GM12892 (cell line): ENCODE measurements at regions not wholly inside any gene's neighbourhood (a gene's known extent, or its start where the extent isn't known, plus 50 kb on each side); places are given as distances from the start of the nearest gene placed in this dataset.

Experiments
- DNase-seq: peaks from one replicate; pipeline ENCODE4 v3.0.0; 2011; ENCODE audit not compliant: insufficient read length
- FAIRE-seq: peaks from 2 replicates; lab custom pipeline; 2011; peaks lifted over from hg19 to GRCh38; lab: Jason Lieb, UNC
- POLR2A ChIP-seq: IDR thresholded peaks from 2 replicates; pipeline ENCODE4 v1.6.1; 2011; ENCODE audit warnings: low read depth, low read length, control low read depth
- POLR2AphosphoS5 ChIP-seq: IDR thresholded peaks from 2 replicates; pipeline ENCODE4 v1.6.1; 2011; ENCODE audit warnings: low read depth, low read length, control low read depth
- TAF1 ChIP-seq: IDR thresholded peaks from 2 replicates; pipeline ENCODE4 v1.6.1; 2011; ENCODE audit warnings: low read depth, mild to moderate bottlenecking, control low read depth, low read length, borderline replicate concordance

GRCh38 chr3:6248528-6248927, 612.4 kb upstream of the GRM7 start:
- DNase-seq (no peak), FAIRE-seq (no peak)
- TF ChIP-seq POLR2A (no peak), TAF1 (no peak), POLR2AphosphoS5 (no peak)

DNA sequence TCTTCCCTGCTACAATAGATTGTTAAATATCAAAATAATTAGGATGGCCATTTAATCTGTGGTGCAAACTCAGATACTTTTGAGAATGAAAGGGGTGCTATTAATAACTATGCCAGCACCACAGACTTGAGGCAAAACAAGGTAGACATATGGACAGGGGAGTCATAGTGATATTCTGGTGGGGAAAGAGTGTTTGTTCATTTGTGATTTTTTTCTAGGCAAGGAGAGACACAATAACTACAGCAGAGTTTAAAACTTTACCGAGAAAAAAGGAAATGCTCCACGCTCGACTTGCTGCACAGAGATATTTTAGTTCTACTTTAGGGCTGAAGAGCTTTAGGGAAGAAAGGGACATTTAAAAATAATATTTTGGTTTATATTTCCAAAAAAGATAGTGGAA, 611.2 kb upstream of the GRM7 start:
- peak; percentile 42 for FAIRE-seq
- TF ChIP-seq POLR2A (no peak), POLR2AphosphoS5 (no peak), TAF1 (no peak)
- DNase-seq = no peak

- peak; percentile 12 for DNase-seq
- TF ChIP-seq POLR2AphosphoS5 = no peak
- no peak for TF ChIP-seq TAF1
- no peak for TF ChIP-seq POLR2A
- peak; percentile 88 for FAIRE-seq
These were observed 610.7 kb upstream of the GRM7 start for GRCh38 chr3:6250167-6250566.

DNA sequence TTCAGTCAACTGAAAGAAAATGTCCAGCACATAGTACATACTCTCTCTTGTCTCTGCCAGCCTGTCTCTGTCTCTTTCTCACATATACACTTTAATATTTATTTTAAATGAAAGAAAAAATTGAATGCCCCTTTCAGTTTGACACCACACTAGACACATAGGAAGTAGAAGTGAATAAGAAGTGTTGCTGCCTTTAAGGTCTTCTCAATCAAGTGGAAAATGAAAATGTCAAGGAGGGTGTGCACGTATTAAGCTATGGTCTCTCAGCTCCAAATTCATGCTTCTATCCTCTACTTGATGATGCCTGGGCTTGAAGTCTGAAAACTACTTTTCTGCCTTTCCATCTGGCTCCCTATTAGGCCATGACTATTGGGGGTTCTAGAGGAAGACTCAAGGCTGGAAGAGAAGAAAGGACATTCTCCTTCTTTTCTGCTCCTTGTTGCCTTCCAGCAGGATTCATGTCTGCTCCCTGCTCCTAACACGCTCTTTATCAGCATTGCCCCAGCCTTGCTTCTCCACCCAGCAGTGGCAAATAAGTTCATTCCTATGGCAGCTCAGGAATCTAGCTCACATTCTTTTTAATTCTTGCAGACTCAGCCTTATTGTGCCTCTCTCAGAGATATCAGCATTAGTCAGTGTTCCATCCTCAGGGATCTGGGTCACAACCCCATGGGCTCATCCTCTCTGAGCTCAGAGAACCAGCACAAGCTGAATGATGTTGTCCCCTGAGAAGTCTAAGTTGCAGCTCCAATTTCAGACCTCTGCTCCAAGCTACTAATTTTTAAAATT, 609.1 kb upstream of the GRM7 start:
- TF ChIP-seq POLR2A = no peak
- no peak for TF ChIP-seq POLR2AphosphoS5
- TF ChIP-seq TAF1 = no peak
- FAIRE-seq = no peak
- DNase-seq = no peak

DNA sequence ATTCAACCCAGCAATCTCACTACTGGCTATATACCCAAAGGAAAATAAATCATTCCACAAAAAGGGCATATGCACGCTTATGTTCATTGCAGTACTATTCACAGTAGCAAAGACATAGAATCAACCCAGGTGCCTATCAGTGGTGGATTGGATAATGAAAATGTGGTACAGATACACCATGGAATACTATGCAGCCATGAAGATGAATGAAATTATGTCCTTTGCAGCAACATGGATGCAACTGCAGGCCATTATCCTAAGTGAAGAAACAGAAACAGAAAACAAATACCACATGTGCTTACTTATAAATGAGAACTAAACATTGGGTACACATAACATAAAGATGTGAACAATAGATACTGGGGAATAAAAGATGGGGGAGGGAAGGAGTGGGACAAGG, 606.4 kb upstream of the GRM7 start:
- no peak for TF ChIP-seq TAF1
- TF ChIP-seq POLR2AphosphoS5 = no peak
- no peak for TF ChIP-seq POLR2A
- FAIRE-seq = no peak
- no peak for DNase-seq

DNA sequence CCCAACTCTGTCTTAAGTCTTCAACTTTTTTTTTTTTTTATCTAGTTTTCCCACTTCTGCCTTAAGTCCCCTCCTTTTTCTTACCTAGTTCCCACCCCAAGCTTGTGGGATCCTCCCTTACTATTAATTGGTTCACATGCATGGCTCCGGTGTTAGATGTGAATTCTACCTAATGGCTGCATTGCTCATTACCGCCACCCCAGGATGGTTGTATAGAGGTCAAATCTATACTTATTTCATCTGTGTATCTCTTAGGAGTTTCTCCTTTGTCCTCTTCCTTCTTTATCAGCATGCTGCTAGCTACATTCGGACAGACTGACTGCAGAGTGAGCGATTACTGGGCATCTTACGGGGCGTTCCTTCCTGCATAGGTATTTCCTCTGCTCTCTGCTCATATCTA, 605.7 kb upstream of the GRM7 start:
- TF ChIP-seq POLR2A = no peak
- no peak for TF ChIP-seq POLR2AphosphoS5
- TF ChIP-seq TAF1 = no peak
- FAIRE-seq (no peak), DNase-seq (no peak)

GRCh38 chr3:6260551-6261191, 600.2 kb upstream of the GRM7 start:
- TF ChIP-seq POLR2A = no peak
- FAIRE-seq = no peak
- DNase-seq = no peak

GRCh38 chr3:6262010-6262409, 598.9 kb upstream of the GRM7 start:
- no peak for TF ChIP-seq TAF1
- TF ChIP-seq POLR2A = no peak
- TF ChIP-seq POLR2AphosphoS5 = no peak
- FAIRE-seq (no peak), DNase-seq (no peak)

- FAIRE-seq (no peak), DNase-seq (no peak)
- TF ChIP-seq POLR2A = no peak
- TF ChIP-seq TAF1 = no peak
- TF ChIP-seq POLR2AphosphoS5 = no peak
These were observed 596.9 kb upstream of the GRM7 start for GRCh38 chr3:6264036-6264435.

GRCh38 chr3:6264906-6265305, 596.0 kb upstream of the GRM7 start:
- DNase-seq (no peak), FAIRE-seq (no peak)
- TF ChIP-seq TAF1 (no peak), POLR2AphosphoS5 (no peak), POLR2A (no peak)

DNA sequence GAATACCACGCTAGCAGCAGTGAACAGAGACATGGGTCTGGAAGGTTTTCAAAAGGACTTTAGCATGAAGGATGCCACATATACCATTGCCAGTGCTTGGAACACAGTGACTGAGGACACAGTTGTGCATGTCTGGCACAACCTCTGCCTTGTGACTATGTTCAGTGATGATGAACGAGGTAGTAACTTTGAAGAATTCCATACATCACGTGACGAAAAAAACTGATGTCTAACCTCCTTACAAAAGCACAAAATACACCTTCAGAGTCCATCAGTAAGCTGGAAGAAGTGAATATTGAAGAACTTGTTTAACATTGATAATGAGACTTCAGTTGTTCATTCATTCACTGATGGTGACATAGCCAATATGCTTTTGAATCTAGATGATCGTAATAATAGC, 594.8 kb upstream of the GRM7 start:
- TF ChIP-seq POLR2AphosphoS5 = no peak
- FAIRE-seq = no peak
- DNase-seq = no peak

- TF ChIP-seq POLR2A (no peak), TAF1 (no peak), POLR2AphosphoS5 (no peak)
- DNase-seq (no peak), FAIRE-seq (no peak)
These were observed 587.0 kb upstream of the GRM7 start for GRCh38 chr3:6273878-6274277.

DNA sequence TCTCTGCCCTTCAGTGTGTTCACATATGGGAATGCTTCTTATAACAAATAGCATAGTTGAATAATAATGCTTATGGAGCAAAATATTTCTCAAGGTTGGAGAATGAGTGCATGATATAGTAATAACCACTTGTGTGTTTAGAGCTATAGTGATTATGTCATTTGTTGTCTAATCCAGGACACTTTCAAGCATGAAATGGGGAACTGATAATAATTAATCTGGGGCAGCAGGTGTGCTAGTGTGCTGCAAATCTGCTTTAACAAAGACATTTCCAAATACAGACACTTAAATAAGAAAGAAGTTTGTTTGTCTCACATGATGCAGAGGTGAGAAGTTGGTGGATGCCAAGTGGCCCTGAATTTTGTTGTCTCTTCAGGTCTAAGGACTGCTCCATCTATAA, 579.3 kb upstream of the GRM7 start:
- no peak for FAIRE-seq

More for the DNA sequence above, 579.3 kb upstream of the GRM7 start:
- TF ChIP-seq TAF1 = no peak
- TF ChIP-seq POLR2AphosphoS5 = no peak
- no peak for TF ChIP-seq POLR2A
- no peak for DNase-seq
